Stimulated activated CD8-positive, alpha-beta memory T cell treated with anti-CD3 and anti-CD28 coated beads, Interleukin-4, amount 100 ng/mL, for 48 hours (primary cell): ENCODE measurements at regions not wholly inside any gene's neighbourhood (a gene's known extent, or its start where the extent isn't known, plus 50 kb on each side); places are given as distances from the start of the nearest gene placed in this dataset.
"Not testable (repeated sequence)": the region's sequence is repeated elsewhere in the genome, so short reads cannot be mapped to it uniquely, and the experiment has no call there.

Experiments
- DNase-seq: peaks from one replicate; pipeline ENCODE4 v3.0.0-alpha.2; 2020

DNA sequence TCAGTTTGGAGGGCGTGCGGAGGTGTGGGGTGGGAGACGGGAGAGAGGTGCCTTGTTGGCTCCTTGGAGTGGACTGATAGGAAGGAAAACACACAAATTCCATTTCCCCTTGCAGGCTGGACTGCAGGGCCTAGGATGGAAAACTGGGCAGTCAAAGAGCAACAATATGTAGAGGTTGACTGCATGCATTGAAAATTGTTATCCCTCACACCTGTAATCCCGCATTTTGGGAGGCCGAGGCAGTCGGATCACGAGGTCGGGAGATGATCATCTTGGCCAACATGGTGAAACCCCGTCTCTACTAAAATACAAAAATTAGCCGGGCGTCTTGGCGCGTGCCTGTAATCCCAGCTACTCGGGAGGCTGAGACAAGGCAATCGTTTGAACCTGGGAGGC is 128.2 kb downstream of the PPIAL4G start:
- DNase-seq, result no peak

DNA sequence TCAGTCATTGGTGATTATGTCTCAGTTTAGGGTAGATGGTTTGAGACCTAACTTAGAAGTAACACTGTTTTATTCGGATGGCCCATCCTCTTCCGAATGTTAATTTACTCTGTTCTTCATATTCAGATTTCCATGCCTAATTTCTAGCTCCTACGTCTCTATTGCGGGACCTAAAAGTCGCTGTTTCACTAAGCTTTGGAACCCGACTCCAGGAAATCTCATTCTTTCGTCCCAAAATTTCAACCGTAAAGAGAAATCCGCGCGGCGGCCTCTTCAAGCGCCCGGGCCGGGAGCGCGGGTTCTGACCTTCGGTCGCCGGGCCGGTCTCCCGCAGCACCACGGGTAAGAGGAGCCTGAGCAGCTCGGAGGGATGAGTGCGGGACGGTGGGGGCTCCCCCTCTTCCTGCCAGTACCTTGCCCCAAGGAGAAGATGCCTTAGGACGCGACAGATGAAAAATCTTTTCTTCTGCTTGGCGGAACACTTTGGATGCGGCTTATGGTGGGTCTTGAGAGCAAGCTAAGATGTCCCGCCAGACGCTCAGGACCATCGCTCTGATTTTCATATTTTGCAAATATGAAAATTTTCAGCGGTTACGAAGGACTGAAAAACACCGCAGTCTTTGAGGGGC is 128.7 kb downstream of the PPIAL4G start:
- no peak for DNase-seq

DNA sequence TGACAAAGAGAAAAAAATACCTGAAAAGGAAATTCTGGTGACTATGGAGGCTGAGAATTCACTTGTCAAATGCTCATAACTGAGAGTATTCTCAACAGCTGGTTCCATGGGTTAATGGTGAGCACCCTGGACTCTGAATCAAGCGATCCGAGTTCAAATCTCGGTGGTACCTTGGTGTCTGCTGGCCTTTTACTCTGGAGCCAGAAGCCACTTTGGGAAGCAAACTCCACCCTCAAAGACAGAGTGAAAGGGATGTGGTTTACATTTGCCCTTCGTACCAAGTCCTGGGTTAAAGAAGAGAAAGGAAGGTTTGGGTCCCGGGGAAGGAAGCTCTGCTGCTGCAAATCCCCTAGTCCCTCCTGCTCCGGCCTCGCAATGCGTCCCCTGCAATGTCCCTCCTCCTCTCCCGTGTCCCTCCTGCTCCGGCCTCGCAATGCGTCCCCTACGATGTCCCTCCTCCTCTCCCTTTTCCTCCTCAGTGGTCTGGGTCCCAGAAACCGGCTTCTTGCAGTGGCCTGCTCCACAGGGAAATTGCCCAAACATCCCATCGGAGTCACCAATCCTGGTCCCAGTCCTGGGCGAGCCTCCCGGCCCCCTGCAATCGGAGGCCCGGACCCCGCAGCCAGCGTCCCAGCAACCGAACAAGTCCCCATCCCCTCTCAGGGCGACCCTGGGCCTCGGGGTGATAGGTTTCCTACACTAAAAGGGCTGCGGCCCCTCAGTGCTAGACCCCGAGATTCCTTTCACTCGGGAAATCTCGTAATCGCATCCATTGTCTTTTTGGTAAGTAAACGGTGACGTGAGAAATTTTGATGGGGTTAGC is 129.4 kb downstream of the PPIAL4G start:
- DNase-seq, result peak; percentile 41

DNA sequence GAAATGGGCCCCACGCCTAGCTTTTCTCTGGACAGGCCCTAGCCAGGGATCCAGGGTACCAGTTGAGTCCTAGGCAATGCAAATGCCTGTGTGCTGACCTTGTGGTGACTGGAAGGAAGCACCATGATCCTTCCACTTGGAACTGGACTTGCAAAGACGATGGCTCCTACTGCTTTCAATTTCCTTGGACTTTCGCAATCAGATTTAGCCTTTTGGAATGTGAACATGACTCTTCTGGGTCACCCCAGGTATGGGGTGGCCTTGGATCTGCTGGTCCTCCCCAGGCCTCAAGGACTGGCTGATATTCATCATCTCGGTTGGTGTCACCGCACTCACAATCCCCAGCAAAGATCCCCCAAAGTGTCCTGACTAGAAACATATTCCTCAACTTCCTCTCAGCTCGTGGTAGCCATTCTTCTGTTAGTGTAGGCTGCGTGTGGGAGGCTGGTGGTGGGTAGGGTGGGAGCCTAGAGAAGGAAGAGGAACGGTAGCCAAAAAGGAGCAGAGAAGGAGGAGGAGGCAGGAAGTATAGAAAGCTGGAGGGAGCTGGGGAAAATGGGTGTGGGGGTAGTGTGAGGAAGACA is 130.5 kb downstream of the PPIAL4G start:
- DNase-seq, result no peak

DNA sequence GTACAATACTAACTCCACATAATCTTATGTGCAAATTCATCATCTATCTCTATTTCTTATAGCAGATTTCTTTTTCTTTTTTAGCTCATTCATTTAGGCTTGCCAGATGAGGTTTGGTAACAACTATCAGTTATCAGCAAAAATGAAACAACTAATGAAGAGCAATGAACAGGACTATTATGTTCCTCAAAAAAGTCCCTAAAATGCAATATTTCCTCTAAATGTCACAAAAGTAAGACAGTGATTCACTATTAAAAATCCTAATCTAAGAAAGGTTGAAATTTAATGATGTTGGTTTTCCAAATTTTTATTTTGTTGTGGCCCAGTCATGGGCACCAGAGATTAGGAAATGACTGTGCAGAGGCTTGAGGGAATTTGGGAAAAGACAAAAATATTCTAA is 135.3 kb downstream of the PPIAL4G start:
- DNase-seq, result no peak

DNA sequence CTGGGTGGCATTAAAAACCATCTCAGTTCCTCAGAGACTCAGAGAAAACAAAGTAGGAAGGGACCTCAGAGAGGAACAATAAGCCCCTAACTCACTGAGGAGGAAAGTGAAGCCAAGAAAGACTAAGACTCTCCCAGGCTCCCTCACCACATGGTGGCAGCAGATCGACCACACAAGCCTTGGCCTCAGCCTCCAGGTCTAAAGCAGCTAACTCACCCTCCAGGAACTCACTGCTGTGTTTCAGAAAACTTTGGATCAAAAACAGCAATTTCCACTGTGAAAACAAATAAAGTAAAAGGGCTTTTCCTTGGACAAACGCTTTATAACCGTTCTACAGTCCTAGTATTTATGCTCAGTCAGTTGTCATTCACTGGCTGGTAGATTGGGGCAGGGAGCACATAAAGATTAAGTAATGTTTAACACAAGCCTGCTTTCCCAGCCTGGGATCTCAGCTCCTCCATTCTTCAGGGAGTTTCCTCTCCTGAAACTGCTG is 137.4 kb downstream of the PPIAL4G start:
- peak; percentile 41 for DNase-seq

DNA sequence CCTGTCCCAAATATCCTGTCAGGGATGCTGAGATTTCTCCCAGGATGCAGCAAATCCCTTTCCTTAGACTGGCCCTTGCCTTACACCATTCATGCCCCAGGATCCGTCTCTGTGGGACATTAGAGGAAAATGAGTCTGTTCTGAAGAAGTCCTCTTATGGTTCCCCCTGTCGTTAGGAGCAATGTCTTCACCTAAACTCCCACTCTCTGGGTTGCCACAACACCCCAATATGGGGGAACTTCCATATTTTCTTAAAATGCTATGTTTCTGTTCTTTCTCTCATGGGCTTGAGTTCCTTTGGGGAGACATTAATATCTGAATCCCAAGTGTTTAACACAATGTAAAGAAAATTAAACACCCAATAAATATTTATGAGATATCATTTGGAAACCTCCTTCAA is 138.5 kb downstream of the PPIAL4G start:
- not testable (repeated sequence) for DNase-seq

DNA sequence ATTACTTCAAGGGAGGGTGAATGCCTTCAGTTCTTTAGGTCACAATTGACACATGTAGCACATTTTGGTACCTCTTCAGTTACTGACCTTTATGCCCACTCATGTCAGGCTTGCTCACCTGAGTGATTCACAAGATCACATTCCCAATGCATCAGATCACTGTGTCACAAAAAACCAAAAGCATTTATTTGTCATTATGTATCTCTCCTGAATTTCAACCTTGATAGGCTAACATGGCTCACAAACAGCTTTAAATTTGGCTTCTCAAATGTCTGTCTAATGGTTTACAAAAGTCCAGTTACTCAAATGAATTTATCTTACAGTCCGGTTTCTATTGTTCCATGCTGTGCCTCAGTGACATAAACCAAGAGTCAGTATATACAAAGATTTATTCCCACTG is 141.4 kb downstream of the PPIAL4G start:
- not testable (repeated sequence) for DNase-seq

DNA sequence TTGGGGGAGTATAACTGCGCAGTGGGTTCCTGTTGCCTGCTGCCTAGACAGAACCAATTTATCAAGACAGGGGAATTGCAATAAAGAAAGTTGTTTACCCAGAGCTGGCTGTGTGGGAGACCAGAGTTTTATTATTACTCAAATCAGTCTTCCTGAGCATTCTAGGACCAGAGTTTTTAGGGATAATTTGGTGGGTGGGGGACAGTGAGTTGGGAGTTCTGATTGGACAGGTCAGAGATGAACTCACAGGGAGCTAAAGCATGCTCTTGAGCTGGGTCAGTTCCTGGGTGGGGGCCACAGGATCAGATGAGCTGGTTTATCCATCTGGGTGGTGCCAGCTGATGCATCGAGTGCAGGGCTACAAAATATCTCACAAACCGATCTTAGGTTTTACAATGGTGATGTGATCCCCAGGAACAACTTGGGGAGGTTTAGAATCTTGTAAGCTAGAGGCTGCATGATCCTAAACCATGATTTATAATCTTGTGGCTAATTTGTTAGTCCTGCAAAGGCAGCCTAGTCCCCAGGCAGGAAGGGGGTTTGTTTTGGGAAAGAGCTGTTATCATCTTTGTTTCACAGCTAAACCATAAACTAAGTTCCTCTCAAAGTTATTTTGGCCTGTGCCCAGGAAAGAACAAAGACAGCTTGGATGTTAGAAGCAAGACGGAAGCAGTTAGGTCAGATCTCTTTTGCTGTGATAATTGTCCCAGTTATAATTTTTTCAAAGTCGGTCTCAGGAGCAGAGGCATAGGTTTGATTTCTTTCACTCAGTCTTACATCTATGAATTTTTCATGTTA is 146.8 kb downstream of the PPIAL4G start:
- not testable (repeated sequence) for DNase-seq

DNA sequence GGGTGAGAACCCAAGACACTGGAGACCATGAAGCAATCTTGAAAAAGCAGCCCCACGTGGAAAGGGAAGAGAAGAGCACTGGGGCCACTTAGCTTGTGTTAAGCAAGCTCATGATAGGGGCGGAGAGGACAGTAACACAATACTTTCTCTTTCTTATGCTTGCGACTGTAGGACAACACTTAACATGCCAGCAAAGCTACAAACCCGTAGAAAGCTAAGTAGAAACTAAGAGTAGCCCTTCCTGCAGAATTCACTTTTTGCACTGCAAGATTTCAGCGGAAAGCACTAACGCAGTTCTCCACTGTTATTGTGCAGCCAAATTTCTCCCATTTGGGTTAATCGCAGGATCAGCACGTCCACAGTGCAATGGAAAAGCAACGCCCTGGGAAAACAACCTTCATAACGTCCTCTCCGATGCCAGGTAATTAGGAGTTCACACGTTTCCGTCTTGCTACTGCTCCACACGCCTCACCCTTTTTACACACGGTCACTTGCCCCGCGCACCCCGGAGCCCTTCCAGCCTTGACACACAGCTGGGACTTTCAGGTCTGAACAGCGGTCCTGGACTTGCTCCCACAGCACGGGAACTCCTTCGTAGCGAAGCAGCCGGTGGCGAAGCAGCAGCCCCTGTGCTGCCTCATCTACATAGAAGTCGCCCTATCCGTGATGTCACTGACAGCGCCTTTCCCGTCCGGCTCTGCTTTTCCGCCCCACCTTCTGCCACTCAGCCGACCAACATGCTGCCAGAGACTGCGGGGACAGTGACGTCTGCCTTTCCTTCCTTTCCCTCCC is 148.6 kb downstream of the PPIAL4G start:
- peak; percentile 86 for DNase-seq

DNA sequence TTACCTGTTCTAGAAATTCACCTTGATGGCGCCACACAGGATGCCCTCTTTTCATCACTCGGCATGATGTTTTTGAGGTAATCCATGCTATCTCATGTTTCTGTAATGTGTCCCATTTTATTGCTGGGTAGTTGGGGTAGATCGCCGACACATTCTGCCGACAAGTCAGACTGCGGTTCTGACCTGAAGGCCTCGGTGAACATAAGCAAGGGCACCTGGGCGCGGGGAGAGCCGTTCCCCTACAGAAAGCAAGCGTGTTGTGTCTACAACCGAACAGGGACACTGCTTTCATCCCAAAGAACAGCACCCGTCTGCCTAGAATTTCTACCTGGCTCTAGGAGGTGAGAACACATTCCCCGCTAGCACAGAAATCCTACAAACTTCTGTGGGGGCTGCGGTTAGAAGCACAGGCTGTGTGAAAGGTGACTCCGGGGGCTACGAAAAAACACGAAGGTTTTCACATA is 149.2 kb downstream of the PPIAL4G start:
- DNase-seq, result no peak

DNA sequence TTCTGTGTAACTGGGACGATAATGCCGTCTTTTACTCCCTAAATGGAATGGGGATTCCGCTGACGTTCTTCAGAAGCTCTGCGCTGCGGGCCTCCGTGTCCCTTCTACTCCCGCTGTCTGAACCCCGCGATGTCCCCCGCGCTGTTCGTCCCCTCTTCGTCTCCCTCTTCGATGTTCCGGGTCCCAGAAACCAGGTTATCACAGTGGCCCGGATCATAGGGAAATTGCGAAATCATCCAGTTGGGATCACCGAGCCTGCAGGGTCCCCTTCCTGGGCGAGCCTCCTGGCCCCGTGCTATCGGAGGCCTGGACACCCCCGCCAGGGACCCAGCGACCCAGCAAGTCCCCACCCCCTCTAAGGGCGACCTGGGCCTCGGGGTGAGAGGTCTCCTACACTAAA is 154.2 kb downstream of the PPIAL4G start:
- no peak for DNase-seq

DNA sequence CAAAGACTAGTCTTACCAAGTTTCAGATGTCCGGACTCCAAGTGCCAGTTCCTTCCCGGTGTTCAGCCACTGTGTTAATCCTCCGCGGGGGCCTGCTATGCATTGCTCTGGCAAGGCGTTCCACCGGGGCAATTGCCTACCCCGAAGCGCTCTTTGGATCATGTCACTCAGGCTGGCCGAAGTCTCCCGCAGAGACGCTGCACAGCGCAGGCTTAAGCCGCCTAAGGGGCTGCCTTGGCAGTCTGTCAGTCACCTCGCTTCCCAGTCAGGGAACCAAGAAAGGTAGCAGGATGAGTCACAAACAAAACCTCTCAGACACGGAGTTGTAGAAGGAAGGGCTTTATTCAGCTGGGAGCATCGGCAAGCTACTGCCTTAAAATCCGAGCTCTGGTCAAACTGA is 158.1 kb downstream of the PPIAL4G start:
- not testable (repeated sequence) for DNase-seq

DNA sequence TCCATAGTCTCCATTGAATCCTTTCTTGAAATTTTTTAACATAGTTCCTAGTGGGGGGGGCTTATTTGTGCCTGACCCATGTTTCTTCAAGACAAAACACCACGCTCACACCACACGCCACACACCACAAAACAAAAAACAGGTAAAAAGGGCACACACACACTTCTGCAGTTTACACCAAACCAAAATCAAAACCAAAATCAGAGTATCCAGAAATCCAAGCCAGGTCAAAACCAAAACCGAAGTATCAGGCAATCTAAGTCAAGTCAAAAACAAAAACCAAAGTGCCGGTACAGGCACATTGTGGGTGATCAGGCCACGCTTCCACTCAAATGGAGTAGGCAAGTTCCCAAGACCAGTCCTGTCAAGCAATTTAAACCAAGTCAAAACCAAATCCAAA is 158.6 kb downstream of the PPIAL4G start:
- not testable (repeated sequence) for DNase-seq

DNA sequence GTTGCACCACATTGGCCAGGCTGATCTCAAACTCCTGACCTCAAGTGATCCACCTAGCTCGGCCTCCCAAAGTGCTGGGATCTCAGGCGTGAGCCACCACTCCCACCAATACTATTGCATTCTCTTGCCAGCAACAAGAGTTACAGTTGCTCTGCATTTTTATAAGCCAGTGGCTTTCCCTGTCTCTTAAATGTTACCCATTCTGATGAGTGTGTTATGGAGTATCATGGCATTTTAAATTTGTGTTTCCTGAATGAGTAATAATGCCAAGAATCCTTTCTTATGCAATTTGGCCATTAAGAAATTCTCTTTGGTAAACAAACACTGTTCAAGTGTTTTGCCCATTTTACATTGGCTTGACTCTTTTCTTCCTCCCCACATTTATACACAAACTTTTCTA is 163.0 kb downstream of the PPIAL4G start:
- DNase-seq, result not testable (repeated sequence)

DNA sequence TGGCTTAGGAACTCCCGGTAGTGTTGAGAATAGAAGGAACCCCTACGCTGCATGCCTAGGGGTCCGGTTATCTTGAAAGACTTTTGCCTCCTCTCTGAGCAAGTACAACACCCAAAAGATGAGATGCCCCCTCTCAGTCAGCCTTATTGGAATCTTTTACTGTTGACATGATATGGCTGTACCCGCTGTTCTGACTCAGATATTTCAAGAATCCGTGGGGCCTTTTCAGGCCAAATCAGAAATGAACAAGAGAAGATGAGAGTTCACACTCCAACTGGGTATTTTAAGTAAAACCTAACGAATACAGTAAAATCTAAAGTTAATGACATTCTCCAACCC is 164.2 kb downstream of the PPIAL4G start:
- DNase-seq, result no peak

DNA sequence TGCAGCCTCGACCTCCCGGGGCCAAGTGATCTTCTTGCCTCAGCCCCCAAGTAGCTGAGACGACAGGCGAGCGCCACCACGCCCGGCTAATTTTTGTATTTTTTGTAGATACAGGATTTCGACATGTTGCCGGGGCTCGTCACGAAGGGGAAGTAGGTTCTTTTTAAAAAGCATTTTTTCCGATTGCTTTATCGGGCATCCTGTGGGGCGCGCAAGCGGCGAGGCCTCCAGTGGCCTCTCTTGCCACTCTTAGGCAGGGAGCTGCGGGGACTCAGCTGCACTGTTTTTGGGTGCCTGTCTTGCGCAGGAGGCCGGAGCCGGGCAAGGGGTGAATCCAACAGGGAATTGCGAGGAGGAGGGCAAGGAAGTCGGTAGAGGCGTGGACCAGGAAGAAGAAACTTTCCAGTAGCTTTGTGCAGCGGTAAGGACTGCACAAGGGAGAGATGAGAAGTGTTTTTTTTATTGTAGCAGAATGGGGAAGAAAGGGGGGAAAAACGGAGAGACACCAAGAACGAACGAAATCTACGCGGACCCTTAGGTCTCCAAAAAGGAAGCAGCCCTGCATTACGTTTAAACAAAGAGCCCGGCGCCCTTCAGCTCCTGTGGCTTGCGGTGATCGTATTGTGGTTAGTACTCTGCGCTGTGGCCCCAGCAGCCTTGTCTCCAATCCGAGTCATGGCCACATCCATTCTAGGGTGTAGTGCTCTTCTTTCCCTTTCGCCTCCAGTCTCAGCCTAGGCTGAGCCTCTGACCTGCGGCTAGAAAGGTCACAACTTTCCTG is 164.8 kb downstream of the PPIAL4G start:
- DNase-seq, result peak; percentile 84

DNA sequence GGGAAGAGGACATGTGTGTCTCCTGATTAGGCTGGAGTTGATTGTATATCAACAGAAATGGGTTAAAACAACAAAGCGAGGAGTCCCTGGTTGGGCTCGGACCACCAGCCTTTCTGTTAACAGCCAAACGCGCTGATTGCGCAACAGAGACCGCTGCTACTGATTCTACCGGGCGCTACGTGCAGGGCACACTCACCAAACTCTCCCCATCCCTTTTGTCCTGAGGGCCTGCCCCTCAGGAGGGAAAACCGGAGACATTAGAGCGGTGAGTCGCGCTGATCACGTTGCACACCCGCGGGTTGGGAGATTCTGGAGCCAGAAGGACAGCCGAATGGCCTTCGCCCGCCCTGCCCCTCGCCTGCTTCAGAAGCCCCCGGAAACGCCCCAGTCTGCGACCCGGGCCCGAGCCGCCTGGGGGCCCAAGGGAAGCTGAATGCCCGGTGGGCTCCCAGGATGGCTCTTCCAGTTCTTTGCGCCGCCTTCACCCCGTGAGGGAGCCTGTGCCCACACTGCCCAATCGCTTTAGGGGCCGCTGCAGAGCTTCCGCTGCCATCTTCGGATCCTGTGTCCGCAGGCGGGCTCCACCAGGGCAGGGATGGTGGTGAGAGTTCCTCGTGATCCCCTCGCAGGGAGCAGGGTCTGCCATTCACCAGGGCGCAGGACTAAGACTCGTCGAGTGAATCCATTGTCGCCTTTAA is 165.4 kb upstream of the NBPF11 start:
- DNase-seq, result no peak

DNA sequence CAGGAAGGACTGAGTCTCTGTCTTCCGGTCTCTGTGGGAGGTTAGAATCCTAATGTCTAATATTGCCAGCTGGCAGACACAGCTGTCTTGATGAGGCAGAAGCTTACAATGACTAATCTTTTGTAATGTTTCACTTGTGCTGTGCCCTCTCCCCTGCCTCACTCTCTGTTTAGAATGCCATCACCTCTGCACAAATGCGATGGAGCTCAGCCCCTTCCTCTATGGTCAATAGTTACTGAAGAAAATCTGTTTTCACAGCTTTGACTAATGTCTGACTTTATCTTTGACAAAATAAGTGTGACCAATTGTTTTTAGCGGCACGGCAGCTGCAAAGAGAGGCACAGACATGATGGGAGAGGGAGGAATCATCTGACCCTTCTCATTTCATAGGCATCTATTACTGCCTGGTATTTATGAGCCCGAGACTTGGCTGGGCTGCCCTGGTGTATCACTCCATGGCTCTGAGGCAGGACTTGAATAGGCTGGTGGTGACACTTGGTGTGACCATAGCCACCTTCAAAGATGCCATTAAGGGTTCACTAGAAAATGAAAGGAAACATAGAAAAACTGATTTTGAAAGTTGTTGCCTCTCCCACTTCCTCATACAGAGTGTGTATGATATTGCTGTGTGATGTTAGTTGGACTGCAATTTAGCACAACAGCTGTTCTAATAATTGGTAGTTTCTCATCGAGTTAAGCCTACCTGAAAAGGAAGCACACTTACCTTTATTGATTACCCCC is 163.2 kb upstream of the NBPF11 start:
- no peak for DNase-seq

DNA sequence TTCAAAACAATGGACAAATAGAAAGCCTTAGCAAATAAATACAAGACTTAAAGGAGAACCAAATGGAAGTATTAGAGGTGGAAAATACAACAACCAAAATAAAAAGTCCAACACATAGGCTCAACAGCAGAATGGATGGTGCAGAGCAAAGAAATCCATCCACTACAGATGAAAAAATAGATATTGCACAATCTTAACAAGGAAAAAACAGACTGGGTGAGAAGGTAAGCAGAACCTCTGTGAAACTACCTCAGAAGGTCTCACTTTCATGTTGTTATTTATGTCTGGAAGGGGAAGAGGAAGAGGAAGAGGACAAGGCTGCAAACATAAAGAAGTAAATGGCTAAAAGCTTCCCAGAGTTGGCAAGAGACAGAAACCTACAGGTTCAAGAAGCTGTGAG is 158.7 kb upstream of the NBPF11 start:
- no peak for DNase-seq
